Activated T-cell treated with anti-CD3 and anti-CD28 coated beads, Interleukin-2, amount 50 U/mL, for 48 hours (primary cell): ENCODE measurements at regions not wholly inside any gene's neighbourhood (a gene's known extent, or its start where the extent isn't known, plus 50 kb on each side); places are given as distances from the start of the nearest gene placed in this dataset.
"Not testable (repeated sequence)": the region's sequence is repeated elsewhere in the genome, so short reads cannot be mapped to it uniquely, and the experiment has no call there.

ENCODE experiments used
- DNase-seq, 2 experiments: peaks; one replicate each; pipeline ENCODE4 v3.0.0-alpha.2; 2020

- DNase-seq = no peak
Observed at GRCh38 chrX:97860226-97860625, 976.5 kb downstream of the RPA4 start.

GRCh38 chrX:97863261-97863660 is 979.6 kb downstream of the RPA4 start:
- DNase-seq = no peak

- DNase-seq = no peak
Observed at GRCh38 chrX:97867266-97867665, 983.6 kb downstream of the RPA4 start.

- DNase-seq = no peak
Observed at GRCh38 chrX:97876697-97877407, 993.1 kb downstream of the RPA4 start.

- DNase-seq = no peak
Observed at GRCh38 chrX:97882306-97882705, 998.6 kb downstream of the RPA4 start.

GRCh38 chrX:97895751-97896150 is 1012.0 kb downstream of the RPA4 start:
- DNase-seq = no peak

GRCh38 chrX:97897998-97898397 is 1014.3 kb downstream of the RPA4 start:
- no peak for DNase-seq

GRCh38 chrX:97898798-97899197 is 1015.1 kb downstream of the RPA4 start:
- no peak for DNase-seq

- DNase-seq = no peak
Observed at GRCh38 chrX:97907791-97908190, 1024.1 kb downstream of the RPA4 start.

- no peak for DNase-seq
Observed at GRCh38 chrX:97909245-97909644, 1025.5 kb downstream of the RPA4 start.

GRCh38 chrX:97915390-97915789 is 1031.7 kb downstream of the RPA4 start:
- DNase-seq = not testable (repeated sequence)

GRCh38 chrX:97921223-97921622 is 1037.5 kb downstream of the RPA4 start:
- not testable (repeated sequence) for DNase-seq

- DNase-seq = no peak
Observed at GRCh38 chrX:97931586-97931985, 1047.9 kb downstream of the RPA4 start.

GRCh38 chrX:97936296-97936695 is 1052.6 kb downstream of the RPA4 start:
- no peak for DNase-seq

- DNase-seq = no peak
Observed at GRCh38 chrX:97938706-97939105, 1055.0 kb downstream of the RPA4 start.

- no peak for DNase-seq
Observed at GRCh38 chrX:97968376-97969163, 1084.9 kb downstream of the RPA4 start.

GRCh38 chrX:97984641-97985040 is 1100.9 kb downstream of the RPA4 start:
- DNase-seq = no peak

- DNase-seq = no peak
Observed at GRCh38 chrX:97985096-97985495, 1101.4 kb downstream of the RPA4 start.

GRCh38 chrX:97987979-97988378 is 1104.3 kb downstream of the RPA4 start:
- DNase-seq = no peak

GRCh38 chrX:97995834-97996233 is 1112.1 kb downstream of the RPA4 start:
- no peak for DNase-seq

- DNase-seq = no peak
Observed at GRCh38 chrX:98028691-98029090, 1145.0 kb downstream of the RPA4 start.

- DNase-seq = no peak
Observed at GRCh38 chrX:98029861-98030260, 1146.2 kb downstream of the RPA4 start.

- DNase-seq = no peak
Observed at GRCh38 chrX:98057176-98057575, 1173.5 kb downstream of the RPA4 start.

GRCh38 chrX:98065151-98065550 is 1181.4 kb downstream of the RPA4 start:
- no peak for DNase-seq
